Loucy (cell line): ENCODE measurements at regions not wholly inside any gene's neighbourhood (a gene's known extent, or its start where the extent isn't known, plus 50 kb on each side); places are given as distances from the start of the nearest gene placed in this dataset.
A peak's percentile ranks its signal among the peaks of the same experiment; 100 is the strongest.

Experiments
- H2AFZ ChIP-seq: fragments of 200-600 bp; sonication (generic); 2 replicates; pipeline ENCODE4 v1.6.0; 2016; ENCODE audit warnings: antibody characterized with exemption, mild to moderate bottlenecking, low read length, moderate library complexity
- H3F3A ChIP-seq: fragments of 200-600 bp; 2 replicates; pipeline ENCODE4 v1.6.0; 2016; ENCODE audit warnings: antibody characterized with exemption, low read depth, mild to moderate bottlenecking
- H3K27me3 ChIP-seq: fragments of 200-600 bp; sonication (generic); 2 replicates; pipeline ENCODE4 v1.6.1; 2014; ENCODE audit warnings: low read length, mild to moderate bottlenecking; ENCODE audit not compliant: insufficient read depth, poor library complexity, severe bottlenecking
- H3K36me3 ChIP-seq: fragments of 200-600 bp; sonication (generic); 2 replicates; pipeline ENCODE4 v1.6.1; 2016; ENCODE audit warnings: low read length; ENCODE audit not compliant: insufficient read depth
- H3K4me1 ChIP-seq: fragments of 200-600 bp; sonication (generic); 2 replicates; pipeline ENCODE4 v1.5.1; 2014; ENCODE audit warnings: low read length, mild to moderate bottlenecking; ENCODE audit not compliant: insufficient read depth, poor library complexity, severe bottlenecking
- H3K4me2 ChIP-seq: fragments of 200-600 bp; sonication (generic); 2 replicates; pipeline ENCODE4 v1.6.0; 2014; ENCODE audit warnings: antibody characterized with exemption, low read length, low read depth, mild to moderate bottlenecking; ENCODE audit not compliant: poor library complexity, severe bottlenecking
- H3K4me3 ChIP-seq: fragments of 200-600 bp; sonication (generic); 2 replicates; pipeline ENCODE4 v1.5.1; 2014; ENCODE audit warnings: low read length, mild to moderate bottlenecking, mixed read lengths; ENCODE audit not compliant: poor library complexity, severe bottlenecking
- H3K79me2 ChIP-seq: fragments of 200-600 bp; sonication (generic); 2 replicates; pipeline ENCODE4 v1.6.1; 2014; ENCODE audit warnings: low read length; ENCODE audit not compliant: insufficient read depth
- H3K9ac ChIP-seq: fragments of 200-600 bp; sonication (generic); 2 replicates; pipeline ENCODE4 v1.6.0; 2014; ENCODE audit warnings: mild to moderate bottlenecking, low read depth, low read length, moderate library complexity; ENCODE audit not compliant: poor library complexity, severe bottlenecking
- H3K9me2 ChIP-seq: fragments of 200-600 bp; sonication (generic); replicated peaks from 2 replicates; pipeline ENCODE4 v1.6.1; 2016; ENCODE audit warnings: low read depth, low read length, mixed read lengths
- H3K9me3 ChIP-seq: fragments of 200-600 bp; sonication (generic); 2 replicates; pipeline ENCODE4 v1.6.1; 2014; ENCODE audit warnings: mild to moderate bottlenecking, antibody characterized with exemption, low read length, low read depth; ENCODE audit not compliant: insufficient read depth
- H4K20me1 ChIP-seq: fragments of 200-600 bp; sonication (generic); 2 replicates; pipeline ENCODE4 v1.6.0; 2014; ENCODE audit warnings: antibody characterized with exemption, low read length, mild to moderate bottlenecking; ENCODE audit not compliant: insufficient read depth, poor library complexity, severe bottlenecking
- CTCF ChIP-seq: fragments of 200-600 bp; sonication (generic); conservative IDR thresholded peaks from 2 replicates; pipeline ENCODE4 v1.5.1; 2014; ENCODE audit warnings: mild to moderate bottlenecking, antibody characterized with exemption, low read length
- EZH2phosphoT487 ChIP-seq: fragments of 200-600 bp; IDR thresholded peaks from 2 replicates; pipeline ENCODE4 v1.6.1; 2018; ENCODE audit warnings: antibody characterized with exemption, mild to moderate bottlenecking, moderate library complexity, borderline replicate concordance

GRCh38 chr6:145539831-145540230, 195.5 kb downstream of the EPM2A start:
- H3K4me2 ChIP-seq = no peak overlapping the region
- no peaks in the 10 kb centered on the region for H3K79me2 ChIP-seq
- no peaks in the 10 kb centered on the region for H3K27me3 ChIP-seq
- no peaks in the 10 kb centered on the region for H4K20me1 ChIP-seq
- no peak overlapping the region for H3K9ac ChIP-seq
- H3K4me3 ChIP-seq = no peak overlapping the region
- no peak overlapping the region for H2AFZ ChIP-seq
- no peaks in the 10 kb centered on the region for H3K36me3 ChIP-seq
- peaks cover 12% of the 10 kb centered on the region; the same call in 1 of the 2 replicates for H3K9me3 ChIP-seq
- H3K9me2 ChIP-seq = no peaks in the 10 kb centered on the region
- no peak for TF ChIP-seq EZH2phosphoT487
- peaks cover 11% of the 10 kb centered on the region for H3K4me1 ChIP-seq
- peaks cover 6% of the 10 kb centered on the region; the same call in 1 of the 2 replicates for H3F3A ChIP-seq

- Histone ChIP-seq H3K79me2 (no peaks in the 10 kb centered on the region), H3F3A (peaks cover 6% of the 10 kb centered on the region; the same call in 1 of the 2 replicates), H3K9me3 (peaks cover 12% of the 10 kb centered on the region; the same call in 1 of the 2 replicates), H3K27me3 (no peaks in the 10 kb centered on the region), H3K9me2 (no peaks in the 10 kb centered on the region), H3K9ac (no peak overlapping the region), H4K20me1 (no peaks in the 10 kb centered on the region), H3K36me3 (no peaks in the 10 kb centered on the region), H3K4me2 (no peak overlapping the region), H3K4me3 (no peak overlapping the region), H2AFZ (no peak overlapping the region), H3K4me1 (peaks cover 16% of the 10 kb centered on the region)
- no peak for TF ChIP-seq CTCF
- TF ChIP-seq EZH2phosphoT487 = no peak
Observed at GRCh38 chr6:145540741-145541140, 194.6 kb downstream of the EPM2A start.

- H3K4me2 ChIP-seq = peak overlapping the region; percentile 56
Observed at GRCh38 chr6:145544041-145544440, 191.3 kb downstream of the EPM2A start.

More at GRCh38 chr6:145544041-145544440, 191.3 kb downstream of the EPM2A start:
- H2AFZ ChIP-seq = peak overlapping the region; percentile 47
- no peaks in the 10 kb centered on the region for H3K36me3 ChIP-seq
- H3F3A ChIP-seq = peaks cover 4% of the 10 kb centered on the region; the same call in 1 of the 2 replicates
- no peaks in the 10 kb centered on the region for H3K79me2 ChIP-seq
- H4K20me1 ChIP-seq = no peaks in the 10 kb centered on the region
- no peaks in the 10 kb centered on the region for H3K9me3 ChIP-seq
- no peaks in the 10 kb centered on the region for H3K27me3 ChIP-seq
- H3K4me1 ChIP-seq = peaks cover 27% of the 10 kb centered on the region
- TF ChIP-seq CTCF (no peak), EZH2phosphoT487 (no peak)
- H3K4me3 ChIP-seq = peak overlapping the region; percentile 21
- H3K9me2 ChIP-seq = no peaks in the 10 kb centered on the region
- H3K9ac ChIP-seq = peak overlapping the region; percentile 15
